ENCODE measurements at regions not wholly inside any gene's neighbourhood (a gene's known extent, or its start where the extent isn't known, plus 50 kb on each side); places are given as distances from the start of the nearest gene placed in this dataset.

GRCh38 chr2:19743641-19744040, 158.1 kb downstream of the TTC32 start:
- Histone ChIP-seq H3K4me3 (no peak overlapping the region), H3K9me3 (no peaks in the 10 kb centered on the region), H3K27ac (no peak overlapping the region), H3K36me3 (no peaks in the 10 kb centered on the region), H3K4me1 (no peaks in the 10 kb centered on the region), H3K27me3 (no peaks in the 10 kb centered on the region)
- WGBS (ENCODE audit: insufficient coverage, low coverage, low lambda C conversion rate, missing lambda C conversion rate), result 100% methylated on average over 1 of the region's 5 CpGs
- intact Hi-C loops (cut with DNase I), result no loop called here
- no peak for ATAC-seq
- DNase-seq, result no peak
- no peak for TF ChIP-seq POLR2A (IDR thresholded peaks at IDR 0.05)
- TF ChIP-seq, protein P1, sequence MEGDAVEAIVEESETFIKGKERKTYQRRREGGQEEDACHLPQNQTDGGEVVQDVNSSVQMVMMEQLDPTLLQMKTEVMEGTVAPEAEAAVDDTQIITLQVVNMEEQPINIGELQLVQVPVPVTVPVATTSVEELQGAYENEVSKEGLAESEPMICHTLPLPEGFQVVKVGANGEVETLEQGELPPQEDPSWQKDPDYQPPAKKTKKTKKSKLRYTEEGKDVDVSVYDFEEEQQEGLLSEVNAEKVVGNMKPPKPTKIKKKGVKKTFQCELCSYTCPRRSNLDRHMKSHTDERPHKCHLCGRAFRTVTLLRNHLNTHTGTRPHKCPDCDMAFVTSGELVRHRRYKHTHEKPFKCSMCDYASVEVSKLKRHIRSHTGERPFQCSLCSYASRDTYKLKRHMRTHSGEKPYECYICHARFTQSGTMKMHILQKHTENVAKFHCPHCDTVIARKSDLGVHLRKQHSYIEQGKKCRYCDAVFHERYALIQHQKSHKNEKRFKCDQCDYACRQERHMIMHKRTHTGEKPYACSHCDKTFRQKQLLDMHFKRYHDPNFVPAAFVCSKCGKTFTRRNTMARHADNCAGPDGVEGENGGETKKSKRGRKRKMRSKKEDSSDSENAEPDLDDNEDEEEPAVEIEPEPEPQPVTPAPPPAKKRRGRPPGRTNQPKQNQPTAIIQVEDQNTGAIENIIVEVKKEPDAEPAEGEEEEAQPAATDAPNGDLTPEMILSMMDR (IDR thresholded peaks at IDR 0.05), result no peak

- WGBS (ENCODE audit: insufficient coverage, low coverage, low lambda C conversion rate, missing lambda C conversion rate), result 92% methylated on average over 2 of the region's 2 CpGs
- Histone ChIP-seq H3K27me3 (no peaks in the 10 kb centered on the region), H3K4me3 (no peak overlapping the region), H3K27ac (no peak overlapping the region), H3K4me1 (no peaks in the 10 kb centered on the region), H3K9me3 (no peaks in the 10 kb centered on the region), H3K36me3 (no peaks in the 10 kb centered on the region)
- ATAC-seq (no peak), DNase-seq (no peak)
- no peak for TF ChIP-seq POLR2A (IDR thresholded peaks at IDR 0.05)
- intact Hi-C loops (cut with DNase I), result no loop called here
Observed at GRCh38 chr2:19742872-19743271, 158.9 kb downstream of the TTC32 start.

DNA sequence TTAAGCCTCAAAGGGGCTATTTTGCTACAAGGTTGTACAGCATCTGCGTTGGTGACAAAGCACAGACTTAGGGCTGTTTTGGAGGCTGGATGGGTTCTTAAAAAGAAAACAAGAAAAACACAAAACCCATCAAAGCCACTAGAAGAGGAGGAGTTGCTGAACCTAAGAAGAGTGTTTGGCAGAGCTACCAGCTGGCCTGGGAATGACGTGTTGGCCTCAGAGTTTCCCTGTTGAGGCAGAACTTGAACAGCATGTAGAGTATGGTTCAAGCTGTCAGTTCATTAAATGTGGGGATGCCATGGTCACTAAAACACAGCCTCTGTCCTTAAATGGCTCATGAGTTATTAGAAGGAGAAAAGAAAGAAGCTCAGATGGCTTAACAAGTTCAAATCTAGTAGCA, 162.5 kb downstream of the TTC32 start:
- intact Hi-C loops (cut with DNase I), result no loop called here
- 74% methylated on average over 2 of the region's 2 CpGs for WGBS (ENCODE audit: insufficient coverage, low coverage, low lambda C conversion rate, missing lambda C conversion rate)
- no peaks in the 10 kb centered on the region for H3K27me3 ChIP-seq
- no peak for DNase-seq
- H3K36me3 ChIP-seq, result no peaks in the 10 kb centered on the region
- no peak overlapping the region for H3K27ac ChIP-seq
- TF ChIP-seq, protein P1 (IDR thresholded peaks at IDR 0.05), result no peak
- H3K4me1 ChIP-seq, result no peaks in the 10 kb centered on the region
- no peak overlapping the region for H3K4me3 ChIP-seq
- H3K9me3 ChIP-seq, result no peaks in the 10 kb centered on the region
- no peak for ATAC-seq

DNA sequence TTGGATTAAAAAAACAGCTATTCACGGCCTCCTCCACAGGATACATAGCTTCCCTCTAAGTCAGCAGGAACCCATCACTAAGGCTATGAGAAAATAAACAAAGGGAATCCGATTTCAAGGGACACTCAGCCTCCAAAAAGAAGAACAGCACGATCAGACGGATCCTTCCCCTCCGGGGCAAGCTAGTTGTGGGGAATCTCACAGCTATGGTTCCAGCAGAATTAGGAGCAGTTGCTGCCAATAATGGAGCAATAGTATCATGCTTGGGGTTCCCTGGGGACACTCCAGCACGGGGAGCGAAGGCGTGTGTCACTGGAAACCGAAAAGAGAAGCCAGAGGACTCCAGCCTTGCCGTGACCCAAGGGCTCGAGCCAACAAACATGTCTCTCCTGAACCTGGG, 163.1 kb downstream of the TTC32 start:
- intact Hi-C loops (cut with DNase I), result no loop called here
- TF ChIP-seq, protein P1 (IDR thresholded peaks at IDR 0.05), result no peak
- no peak for TF ChIP-seq POLR2A (IDR thresholded peaks at IDR 0.05)
- WGBS (ENCODE audit: insufficient coverage, low coverage, low lambda C conversion rate, missing lambda C conversion rate), result 54% methylated on average over 8 of the region's 11 CpGs
- DNase-seq, result no peak
- no peaks in the 10 kb centered on the region for H3K36me3 ChIP-seq
- no peak overlapping the region for H3K27ac ChIP-seq
- no peak overlapping the region for H3K4me3 ChIP-seq
- no peaks in the 10 kb centered on the region for H3K4me1 ChIP-seq
- no peaks in the 10 kb centered on the region for H3K9me3 ChIP-seq
- ATAC-seq, result no peak
- no peaks in the 10 kb centered on the region for H3K27me3 ChIP-seq

- WGBS (ENCODE audit: insufficient coverage, low coverage, low lambda C conversion rate, missing lambda C conversion rate), result 77% methylated on average over 4 of the region's 10 CpGs
- no peak for ATAC-seq
Observed at GRCh38 chr2:19736191-19736831, 165.5 kb downstream of the TTC32 start.

More at GRCh38 chr2:19736191-19736831, 165.5 kb downstream of the TTC32 start:
- TF ChIP-seq, protein P1 (IDR thresholded peaks at IDR 0.05), result no peak
- TF ChIP-seq POLR2A (IDR thresholded peaks at IDR 0.05), result no peak
- Histone ChIP-seq H3K4me1 (no peaks in the 10 kb centered on the region), H3K9me3 (no peaks in the 10 kb centered on the region), H3K4me3 (no peak overlapping the region), H3K36me3 (no peaks in the 10 kb centered on the region), H3K27ac (no peak overlapping the region), H3K27me3 (no peaks in the 10 kb centered on the region)
- DNase-seq, result no peak
- intact Hi-C loops (cut with DNase I), result no loop called here

Data from right lobe of liver (tissue), 6 donors.